SK-N-SH (cell line): ENCODE measurements at regions not wholly inside any gene's neighbourhood (a gene's known extent, or its start where the extent isn't known, plus 50 kb on each side); places are given as distances from the start of the nearest gene placed in this dataset.

Experiments used
- CTCF ChIA-PET: fragments of 300-600, 350-600 bp; formaldehyde crosslinking; extraction: SDS; loops from one replicate; lab custom pipeline; 2021; lab: Yijun Ruan, JAX
- POLR2A ChIA-PET: fragments of 350-600 bp; sonication (Branson Sonifier 250); formaldehyde crosslinking; extraction: SDS; loops from one replicate; lab custom pipeline; 2020; ENCODE audit warnings: antibody characterized with exemption, inconsistent platforms; lab: Yijun Ruan, JAX
- DNase-seq: peaks from one replicate; pipeline ENCODE4 v3.0.0; 2012
- H2AFZ ChIP-seq: fragments of 200-600 bp; sonication (generic); 2 replicates; pipeline ENCODE4 v1.8.1; 2016; ENCODE audit warnings: antibody characterized with exemption, mild to moderate bottlenecking, low read depth
- H3F3A ChIP-seq: fragments of 200-600 bp; sonication (generic); replicated peaks from 2 replicates; pipeline ENCODE3; 2016; ENCODE audit warnings: antibody characterized with exemption, mild to moderate bottlenecking; ENCODE audit not compliant: insufficient read depth
- H3K27ac ChIP-seq, 2 experiments: fragments of 200-500 bp in 1 of 2; fragments of 200-600 bp in 1 of 2; sonication (Bioruptor generic) in 1 of 2; sonication (generic), shearing (Covaris generic) in 1 of 2; 2 replicates each; pipeline versions ENCODE4 v1.5.1 to v1.6.1; 2014 to 2016; ENCODE audit warnings: low read depth in 2 of 2, inconsistent platforms in 1 of 2, low read length in 1 of 2, mild to moderate bottlenecking in 1 of 2, mixed read lengths in 1 of 2
- H3K27me3 ChIP-seq: fragments of 200-600 bp; sonication (generic), shearing (Covaris generic); 2 replicates; pipeline ENCODE4 v1.6.1; 2016; ENCODE audit warnings: mixed run types; ENCODE audit not compliant: insufficient read depth
- H3K36me3 ChIP-seq, 2 experiments: fragments of 200-500 bp in 1 of 2; fragments of 200-600 bp in 1 of 2; sonication (Bioruptor generic) in 1 of 2; sonication (generic) in 1 of 2; replicated peaks in 1 of 2; 2 replicates each; pipeline versions ENCODE3 to v1.5.1; 2014 to 2016; ENCODE audit warnings: low read length in 1 of 2, mild to moderate bottlenecking in 1 of 2; ENCODE audit not compliant: insufficient read depth in 2 of 2, control insufficient read depth in 1 of 2
- H3K4me1 ChIP-seq, 2 experiments: fragments of 200-500 bp in 1 of 2; fragments of 200-600 bp in 1 of 2; sonication (Bioruptor generic) in 1 of 2; sonication (generic), shearing (Covaris generic) in 1 of 2; 2 replicates each; pipeline versions ENCODE4 v1.5.1 to v1.6.1; 2014 to 2016; ENCODE audit warnings: low read depth in 1 of 2, low read length in 1 of 2, mixed run types in 1 of 2; ENCODE audit not compliant: insufficient read depth in 2 of 2, control insufficient read depth in 1 of 2
- H3K4me2 ChIP-seq: fragments of 200-600 bp; sonication (generic), shearing (Covaris generic); 2 replicates; pipeline ENCODE4 v1.6.1; 2017; ENCODE audit warnings: mixed run types
- H3K4me3 ChIP-seq, 2 experiments: fragments of 200-500 bp in 1 of 2; fragments of 200-600 bp in 1 of 2; sonication (Bioruptor generic) in 1 of 2; sonication (generic), shearing (Covaris generic) in 1 of 2; 2 replicates each; pipeline versions ENCODE4 v1.5.1 to v1.8.1; 2014 to 2016; ENCODE audit warnings: low read depth in 2 of 2, inconsistent platforms in 1 of 2, low read length in 1 of 2, mild to moderate bottlenecking in 1 of 2, mixed read lengths in 1 of 2, moderate library complexity in 1 of 2
- H3K79me2 ChIP-seq: fragments of 200-600 bp; sonication (generic); 2 replicates; pipeline ENCODE4 v1.8.1; 2017; ENCODE audit warnings: mild to moderate bottlenecking; ENCODE audit not compliant: insufficient read depth
- H3K9ac ChIP-seq: fragments of 200-600 bp; sonication (generic); 2 replicates; pipeline ENCODE4 v1.6.1; 2017; ENCODE audit warnings: mixed run types
- H3K9me2 ChIP-seq: fragments of 200-600 bp; sonication (generic); 2 replicates; pipeline ENCODE4 v1.6.1; 2017; ENCODE audit warnings: mixed run types
- H3K9me3 ChIP-seq: fragments of 200-600 bp; sonication (generic); 2 replicates; pipeline ENCODE4 v1.6.1; 2017; ENCODE audit warnings: mixed run types, mild to moderate bottlenecking, moderate library complexity
- H4K20me1 ChIP-seq: fragments of 200-600 bp; sonication (generic); 2 replicates; pipeline ENCODE4 v1.6.1; 2017; ENCODE audit warnings: mild to moderate bottlenecking, mixed run types; ENCODE audit not compliant: insufficient read depth
- FOXJ3 ChIP-seq: sonication (generic); formaldehyde crosslinking; IDR thresholded peaks from 2 replicates; pipeline ENCODE4 v1.5.1; 2020; ENCODE audit warnings: mild to moderate bottlenecking, missing genetic modification reagents
- FOXM1 ChIP-seq: IDR thresholded peaks from 2 replicates; pipeline ENCODE4 v1.4.0; 2012; ENCODE audit warnings: low read depth, mild to moderate bottlenecking
- GATA2 ChIP-seq: sonication (generic); formaldehyde crosslinking; IDR thresholded peaks from 2 replicates; pipeline ENCODE4 v1.5.0; 2020; ENCODE audit warnings: mild to moderate bottlenecking, missing genetic modification reagents
- MEF2A ChIP-seq: IDR thresholded peaks from 2 replicates; pipeline ENCODE4 v1.4.0; 2012; ENCODE audit warnings: low read depth, borderline replicate concordance
- NFIC ChIP-seq: IDR thresholded peaks from 2 replicates; pipeline ENCODE4 v1.4.0; 2012; ENCODE audit warnings: borderline replicate concordance
- NRF1 ChIP-seq: IDR thresholded peaks from 2 replicates; pipeline ENCODE4 v1.6.1; 2012; ENCODE audit warnings: low read depth, mild to moderate bottlenecking, low read length
- RAD21 ChIP-seq: IDR thresholded peaks from 2 replicates; pipeline ENCODE4 v1.6.1; 2012; ENCODE audit warnings: mild to moderate bottlenecking, low read length
- SIN3A ChIP-seq: IDR thresholded peaks from 2 replicates; pipeline ENCODE4 v1.6.1; 2012; ENCODE audit warnings: low read depth, mild to moderate bottlenecking, low read length, moderate library complexity, borderline replicate concordance
- TEAD4 ChIP-seq: IDR thresholded peaks from 2 replicates; pipeline ENCODE4 v1.4.0; 2012; ENCODE audit warnings: mild to moderate bottlenecking, borderline replicate concordance; ENCODE audit not compliant: insufficient read depth
- WGBS: methylation state at CpG from one replicate; pipeline ENCODE4 v1.1.6; 2017; ENCODE audit warnings: low lambda C conversion rate; 5-methylcytosine and 5-hydroxymethylcytosine counted together
- TF ChIP-seq, protein P1 (sequence below): IDR thresholded peaks from 2 replicates; pipeline ENCODE4 v1.4.0; 2012; ENCODE audit warnings: low read depth, borderline replicate concordance
- TF ChIP-seq, protein P2 (sequence below): IDR thresholded peaks from 2 replicates; pipeline ENCODE4; 2012

DNA sequence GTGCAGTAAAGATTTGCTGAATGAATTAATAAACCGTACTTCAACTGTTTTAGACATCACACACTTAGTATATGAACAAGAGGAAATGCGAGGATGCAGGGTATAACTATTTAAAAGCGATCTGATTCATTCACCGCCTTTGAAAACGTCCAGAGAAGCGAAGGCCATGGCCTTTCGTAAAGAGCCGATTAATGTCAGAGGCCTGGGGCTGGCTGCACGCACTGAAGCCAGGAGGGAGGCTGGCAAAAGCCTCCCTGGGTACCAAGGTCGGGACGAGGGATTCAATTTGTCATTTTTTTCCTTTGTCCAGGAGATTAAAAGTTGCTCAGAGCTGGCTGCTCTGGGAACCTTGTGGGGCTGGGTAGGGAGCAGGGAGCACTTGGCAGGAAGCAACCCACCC, 307.4 kb downstream of the NPHP4 start:
- 32% methylated on average over 11 of the region's 11 CpGs for WGBS
- POLR2A ChIA-PET: no interaction called here

DNA sequence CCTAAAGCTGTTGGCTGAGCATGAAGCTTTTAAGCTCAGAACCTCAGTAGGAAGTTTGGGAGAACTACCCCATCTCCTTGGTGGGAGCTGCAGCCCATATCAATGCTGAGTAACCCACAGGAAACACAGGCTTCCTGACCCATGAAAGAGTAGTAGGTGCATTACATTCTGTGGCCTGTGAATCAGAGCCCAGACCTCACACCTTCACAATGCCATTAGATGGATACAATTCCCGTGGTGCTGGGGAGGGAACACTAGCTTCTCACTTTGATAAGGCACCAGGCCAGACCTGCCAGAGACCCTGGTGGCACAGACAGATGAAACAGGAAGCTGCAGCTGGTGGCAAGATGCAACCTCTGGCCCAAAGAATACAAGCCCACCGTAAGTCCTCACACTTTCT, 308.8 kb downstream of the NPHP4 start:
- WGBS: 0% methylated on average over 1 of the region's 2 CpGs
- POLR2A ChIA-PET: no interaction called here

More for the DNA sequence above, 307.4 kb downstream of the NPHP4 start:
- H3K27ac ChIP-seq: no peak overlapping the region
- H3K9ac ChIP-seq: no peak overlapping the region
- no peaks in the 10 kb centered on the region for H3K27me3 ChIP-seq
- TF ChIP-seq MEF2A (no peak), NRF1 (no peak), TEAD4 (no peak), RAD21 (no peak), NFIC (no peak), FOXJ3 (no peak), FOXM1 (no peak), GATA2 (CRISPR knock-in tag) (no peak)
- TF ChIP-seq, protein P1, sequence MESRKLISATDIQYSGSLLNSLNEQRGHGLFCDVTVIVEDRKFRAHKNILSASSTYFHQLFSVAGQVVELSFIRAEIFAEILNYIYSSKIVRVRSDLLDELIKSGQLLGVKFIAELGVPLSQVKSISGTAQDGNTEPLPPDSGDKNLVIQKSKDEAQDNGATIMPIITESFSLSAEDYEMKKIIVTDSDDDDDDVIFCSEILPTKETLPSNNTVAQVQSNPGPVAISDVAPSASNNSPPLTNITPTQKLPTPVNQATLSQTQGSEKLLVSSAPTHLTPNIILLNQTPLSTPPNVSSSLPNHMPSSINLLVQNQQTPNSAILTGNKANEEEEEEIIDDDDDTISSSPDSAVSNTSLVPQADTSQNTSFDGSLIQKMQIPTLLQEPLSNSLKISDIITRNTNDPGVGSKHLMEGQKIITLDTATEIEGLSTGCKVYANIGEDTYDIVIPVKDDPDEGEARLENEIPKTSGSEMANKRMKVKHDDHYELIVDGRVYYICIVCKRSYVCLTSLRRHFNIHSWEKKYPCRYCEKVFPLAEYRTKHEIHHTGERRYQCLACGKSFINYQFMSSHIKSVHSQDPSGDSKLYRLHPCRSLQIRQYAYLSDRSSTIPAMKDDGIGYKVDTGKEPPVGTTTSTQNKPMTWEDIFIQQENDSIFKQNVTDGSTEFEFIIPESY: no peak
- TF ChIP-seq, protein P2, sequence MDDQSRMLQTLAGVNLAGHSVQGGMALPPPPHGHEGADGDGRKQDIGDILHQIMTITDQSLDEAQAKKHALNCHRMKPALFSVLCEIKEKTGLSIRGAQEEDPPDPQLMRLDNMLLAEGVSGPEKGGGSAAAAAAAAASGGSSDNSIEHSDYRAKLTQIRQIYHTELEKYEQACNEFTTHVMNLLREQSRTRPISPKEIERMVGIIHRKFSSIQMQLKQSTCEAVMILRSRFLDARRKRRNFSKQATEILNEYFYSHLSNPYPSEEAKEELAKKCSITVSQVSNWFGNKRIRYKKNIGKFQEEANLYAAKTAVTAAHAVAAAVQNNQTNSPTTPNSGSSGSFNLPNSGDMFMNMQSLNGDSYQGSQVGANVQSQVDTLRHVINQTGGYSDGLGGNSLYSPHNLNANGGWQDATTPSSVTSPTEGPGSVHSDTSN: no peak
- no peaks in the 10 kb centered on the region for H3K36me3 ChIP-seq
- no peaks in the 10 kb centered on the region; a peak in 1 of 4 replicates for H3K4me1 ChIP-seq
- no peak for DNase-seq
- H4K20me1 ChIP-seq: no peaks in the 10 kb centered on the region
- no peak overlapping the region for H3K4me3 ChIP-seq
- no peak overlapping the region for H3K4me2 ChIP-seq
- no peak overlapping the region for H2AFZ ChIP-seq
- CTCF ChIA-PET: interaction anchor here (0.8 to 1.0 kb wide), 2 partner anchors 41 to 1029 kb away, joined by 3 to 4 read pairs; no protein-coding TSS in a partner anchor
- no peaks in the 10 kb centered on the region for H3K9me2 ChIP-seq
- H3K79me2 ChIP-seq: no peaks in the 10 kb centered on the region
- no peaks in the 10 kb centered on the region for H3K9me3 ChIP-seq
- H3F3A ChIP-seq: no peaks in the 10 kb centered on the region

More for the DNA sequence above, 308.8 kb downstream of the NPHP4 start:
- H3K4me1 ChIP-seq: no peaks in the 10 kb centered on the region; a peak in 1 of 4 replicates
- no peaks in the 10 kb centered on the region for H3K79me2 ChIP-seq
- no peak overlapping the region for H3K4me2 ChIP-seq
- TF ChIP-seq SIN3A: no peak
- no peaks in the 10 kb centered on the region for H3K9me2 ChIP-seq
- CTCF ChIA-PET: no interaction called here
- H2AFZ ChIP-seq: no peak overlapping the region
- DNase-seq: no peak
- H3K9ac ChIP-seq: no peak overlapping the region
- no peak overlapping the region for H3K4me3 ChIP-seq
- no peaks in the 10 kb centered on the region for H3K27me3 ChIP-seq
- H4K20me1 ChIP-seq: no peaks in the 10 kb centered on the region
- no peak overlapping the region for H3K27ac ChIP-seq
- no peaks in the 10 kb centered on the region for H3K9me3 ChIP-seq
- H3K36me3 ChIP-seq: no peaks in the 10 kb centered on the region
- no peaks in the 10 kb centered on the region for H3F3A ChIP-seq
